ENCODE measurements at regions not wholly inside any gene's neighbourhood (a gene's known extent, or its start where the extent isn't known, plus 50 kb on each side); places are given as distances from the start of the nearest gene placed in this dataset.

DNA sequence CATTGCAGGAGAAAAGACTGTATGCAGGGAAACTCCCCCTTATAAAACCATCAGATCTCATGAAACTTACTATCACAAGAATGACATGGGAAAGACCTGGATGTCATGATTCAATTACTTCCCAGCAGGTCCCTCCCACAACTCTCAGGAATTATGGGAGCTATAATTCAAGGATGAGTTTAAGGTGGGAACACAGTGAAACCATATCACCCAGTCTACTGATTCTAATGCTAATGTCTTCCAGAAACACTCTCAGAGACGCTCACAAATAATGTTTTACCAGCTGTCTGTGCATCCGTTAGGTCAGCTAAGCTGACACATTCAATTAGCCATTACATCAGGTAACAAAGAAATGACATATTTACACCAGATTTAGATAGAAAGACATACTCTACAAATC lies 637.9 kb downstream of the NLGN4Y start:
- DNase-seq, result no peak

- no peak for DNase-seq
These were observed 655.6 kb downstream of the NLGN4Y start for GRCh38 chrY:15179890-15180289.

DNA sequence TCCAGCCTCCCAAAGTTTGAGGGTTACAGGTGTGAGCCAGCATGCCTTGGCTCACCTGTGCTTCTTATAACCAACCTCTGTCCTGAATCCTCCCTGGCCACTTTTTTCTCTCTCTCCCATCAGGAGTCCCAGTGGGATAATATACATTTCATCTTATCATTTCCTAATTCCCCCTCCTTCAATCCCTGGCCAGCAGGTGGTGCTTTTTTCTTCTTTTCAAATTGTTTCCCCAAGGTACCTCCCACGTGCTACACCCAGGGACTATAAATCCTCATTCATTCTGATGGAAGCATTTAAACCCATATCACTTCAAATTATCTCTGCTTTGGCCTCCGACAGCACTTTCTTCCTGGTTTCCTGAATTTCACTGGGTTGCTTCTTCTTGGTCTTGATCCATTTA lies 704.7 kb downstream of the NLGN4Y start:
- DNase-seq, result no peak

DNA sequence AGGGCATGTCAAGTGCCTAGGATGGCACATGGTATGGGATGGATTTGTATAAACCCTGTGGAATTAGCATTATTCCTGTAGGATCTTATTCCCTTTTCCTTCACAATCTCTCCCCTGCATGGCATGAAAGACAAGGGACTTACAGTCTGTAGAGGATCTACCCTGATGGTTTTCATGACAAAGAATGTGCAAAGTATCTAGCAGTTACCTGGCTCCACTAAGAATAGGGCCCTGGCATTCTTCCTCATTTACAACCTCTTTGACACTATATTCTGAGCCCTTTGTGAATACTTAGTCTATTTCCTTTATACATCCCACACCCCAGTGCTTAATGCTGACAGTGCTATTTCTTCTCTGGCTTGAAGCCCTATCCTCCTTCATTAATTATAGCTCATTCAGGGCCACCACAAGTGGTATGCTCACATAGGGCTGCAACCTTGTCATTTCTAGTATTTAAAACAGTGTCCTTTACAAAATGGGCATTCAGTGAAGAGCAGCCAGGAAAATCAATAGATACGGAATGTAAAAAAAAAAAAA lies 715.3 kb downstream of the NLGN4Y start:
- DNase-seq, result no peak

- DNase-seq, result no peak
These were observed 735.0 kb downstream of the NLGN4Y start for GRCh38 chrY:15259286-15259685.

DNA sequence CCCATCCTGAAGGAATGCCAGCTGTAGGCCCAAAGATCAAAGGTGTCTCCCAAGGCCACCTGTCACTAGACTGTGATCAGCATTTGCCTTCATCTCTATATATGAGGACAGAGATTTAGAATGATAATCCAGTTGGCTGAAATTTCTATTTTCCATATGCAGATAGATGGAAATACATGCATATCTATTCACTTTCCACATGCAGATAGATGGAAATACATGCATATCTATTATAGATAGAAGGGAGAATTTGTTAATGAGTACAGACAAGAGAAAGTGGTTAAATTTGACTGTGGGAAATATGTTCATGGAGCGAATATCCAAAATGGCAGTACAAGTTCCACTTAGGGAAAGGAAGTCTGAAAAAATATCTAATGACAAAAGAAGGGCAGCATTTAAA lies 762.2 kb downstream of the NLGN4Y start:
- no peak for DNase-seq

- DNase-seq, result no peak
These were observed 765.5 kb downstream of the NLGN4Y start for GRCh38 chrY:15289821-15290220.

GRCh38 chrY:15292881-15293280 lies 768.6 kb downstream of the NLGN4Y start:
- DNase-seq, result no peak

GRCh38 chrY:15301879-15302278 lies 777.5 kb downstream of the NLGN4Y start:
- DNase-seq, result no peak

- DNase-seq, result no peak
These were observed 787.8 kb downstream of the NLGN4Y start for GRCh38 chrY:15312166-15312565.

DNA sequence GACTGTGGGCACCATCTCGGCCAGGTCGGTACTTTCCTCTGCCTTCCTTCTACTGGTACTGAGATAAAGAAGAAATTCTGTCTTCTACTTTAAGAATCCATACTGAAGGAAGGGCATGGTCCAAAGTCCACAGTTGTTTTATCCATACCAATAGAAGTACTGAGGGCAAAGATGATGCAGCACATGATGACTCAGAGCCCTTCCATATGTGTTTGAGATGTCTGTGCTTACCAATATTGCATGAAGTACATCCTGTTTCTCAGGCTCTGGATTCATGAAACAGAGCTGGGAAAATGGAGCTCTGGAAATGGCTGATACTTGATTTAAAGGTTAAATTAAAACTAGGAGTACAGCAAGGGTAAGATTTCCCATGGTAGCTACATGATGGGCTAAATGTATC lies 799.9 kb downstream of the NLGN4Y start:
- DNase-seq, result no peak

- DNase-seq, result no peak
These were observed 800.9 kb downstream of the NLGN4Y start for GRCh38 chrY:15325201-15325600.

- DNase-seq, result no peak
These were observed 802.3 kb downstream of the NLGN4Y start for GRCh38 chrY:15326673-15327072.

DNA sequence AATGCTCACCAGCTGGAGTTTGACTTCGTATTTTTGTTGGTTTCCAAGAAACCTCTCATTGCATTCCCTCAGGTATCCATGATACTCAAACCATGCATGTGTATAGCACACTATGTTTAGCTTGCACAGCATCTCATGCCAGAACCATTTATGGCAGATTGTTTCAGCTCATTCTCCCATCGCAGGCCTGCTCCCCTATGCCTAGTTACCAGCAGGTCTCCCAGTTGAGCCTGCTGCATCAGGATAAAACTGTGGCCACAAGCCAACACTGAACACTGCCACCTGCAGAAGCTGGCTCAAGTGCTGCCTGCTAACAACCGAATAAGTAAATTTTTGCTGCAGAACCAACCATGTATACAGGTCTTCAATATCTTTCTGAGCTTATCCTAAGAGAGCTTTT lies 804.5 kb downstream of the NLGN4Y start:
- DNase-seq, result no peak

DNA sequence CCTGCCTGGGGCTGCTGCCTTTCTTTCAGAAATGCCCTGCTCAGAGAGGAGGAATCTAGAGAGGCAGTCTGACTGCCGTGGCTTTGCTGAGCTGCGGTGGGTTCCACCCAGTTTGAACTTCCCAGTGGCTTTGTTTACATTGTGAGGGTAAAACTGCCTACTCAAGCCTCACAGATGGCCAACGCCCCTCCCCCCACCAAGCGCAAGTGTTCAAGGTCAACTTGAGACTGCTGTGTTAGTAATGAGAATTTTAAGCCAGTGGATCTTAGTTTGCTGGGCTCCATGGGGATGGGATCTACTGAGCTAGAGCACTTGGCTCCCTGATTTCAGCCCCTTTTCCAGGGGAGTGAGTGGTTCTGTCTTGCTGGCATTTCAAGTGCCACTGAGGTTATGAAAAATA lies 819.2 kb downstream of the NLGN4Y start:
- no peak for DNase-seq

- DNase-seq, result no peak
These were observed 821.3 kb downstream of the NLGN4Y start for GRCh38 chrY:15345471-15346155.

GRCh38 chrY:15349351-15349750 lies 825.0 kb downstream of the NLGN4Y start:
- no peak for DNase-seq

DNA sequence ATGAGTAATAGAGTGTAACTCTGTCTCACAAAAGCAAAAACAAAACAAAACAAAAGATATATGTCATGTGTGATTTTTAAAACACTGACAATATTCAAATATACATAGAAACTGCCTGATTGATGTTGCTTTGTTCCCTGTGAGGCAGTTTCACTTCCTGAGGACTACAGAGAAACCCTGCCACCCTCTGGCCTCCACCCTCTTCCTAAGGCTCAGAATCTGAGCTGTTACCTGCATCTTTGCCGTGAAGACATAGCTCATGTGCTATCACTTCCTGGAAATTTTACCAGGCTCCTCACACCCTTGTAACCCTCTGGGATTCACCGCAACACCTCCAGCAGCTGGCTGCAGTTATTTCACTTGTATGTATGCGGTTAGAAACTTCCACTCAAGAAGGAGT lies 831.0 kb downstream of the NLGN4Y start:
- DNase-seq, result no peak

DNA sequence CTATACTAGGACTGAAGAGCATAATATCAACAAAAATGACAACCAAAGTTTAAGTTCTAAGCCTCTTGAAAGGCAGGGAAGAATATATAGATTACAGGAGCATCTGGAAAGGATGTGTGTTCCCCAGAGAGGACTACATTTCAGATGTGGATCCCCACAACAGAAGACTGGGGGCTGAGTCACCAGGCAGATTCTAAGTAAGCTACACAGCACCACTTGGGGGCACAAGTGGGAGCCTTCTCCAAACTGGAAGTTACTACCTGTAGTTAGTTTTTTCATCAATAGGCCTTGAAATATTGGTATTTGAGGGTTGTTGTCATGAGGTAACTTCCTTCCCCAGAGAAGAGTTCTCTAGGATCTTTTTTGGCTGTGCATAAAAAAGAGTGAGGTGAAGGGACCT lies 836.1 kb downstream of the NLGN4Y start:
- no peak for DNase-seq

DNA sequence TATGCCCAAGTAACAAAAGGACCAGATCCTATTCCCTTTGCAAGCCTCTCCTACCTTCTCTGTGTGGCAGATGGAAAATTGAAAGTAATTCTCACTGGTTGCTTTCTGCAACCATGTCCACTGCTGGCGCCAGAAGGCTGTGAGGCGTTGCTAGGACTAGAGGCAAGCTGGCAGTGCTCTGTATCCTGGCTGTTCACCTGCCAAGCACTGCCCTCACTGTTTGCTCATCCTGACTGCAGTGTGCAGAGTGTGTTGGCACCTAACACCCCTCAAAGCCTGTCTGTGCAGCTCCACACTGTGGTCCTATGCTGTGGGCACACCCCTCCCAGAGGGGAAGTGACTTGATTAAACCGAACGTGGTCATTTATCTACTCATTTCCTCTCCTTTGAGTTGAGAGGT lies 840.7 kb downstream of the NLGN4Y start:
- no peak for DNase-seq

DNA sequence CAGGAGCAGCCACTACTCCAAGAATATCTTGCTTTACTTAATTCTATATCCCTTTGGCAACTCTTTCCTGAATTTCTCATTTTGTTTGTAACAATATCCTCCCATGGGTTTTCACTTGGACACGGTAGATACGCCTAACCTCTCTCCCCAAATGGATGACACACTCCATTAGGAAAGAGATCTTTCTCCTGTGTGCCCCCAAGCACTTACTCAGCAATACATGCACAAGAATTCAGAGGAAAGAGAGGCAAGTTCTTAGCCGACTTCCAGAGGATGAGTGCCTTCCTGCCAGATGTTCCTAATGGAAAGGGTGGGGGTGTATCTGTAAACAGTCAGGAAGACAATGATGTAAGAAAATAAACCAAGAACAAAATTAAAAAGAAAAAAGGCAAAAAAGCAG lies 844.5 kb downstream of the NLGN4Y start:
- DNase-seq, result no peak

DNA sequence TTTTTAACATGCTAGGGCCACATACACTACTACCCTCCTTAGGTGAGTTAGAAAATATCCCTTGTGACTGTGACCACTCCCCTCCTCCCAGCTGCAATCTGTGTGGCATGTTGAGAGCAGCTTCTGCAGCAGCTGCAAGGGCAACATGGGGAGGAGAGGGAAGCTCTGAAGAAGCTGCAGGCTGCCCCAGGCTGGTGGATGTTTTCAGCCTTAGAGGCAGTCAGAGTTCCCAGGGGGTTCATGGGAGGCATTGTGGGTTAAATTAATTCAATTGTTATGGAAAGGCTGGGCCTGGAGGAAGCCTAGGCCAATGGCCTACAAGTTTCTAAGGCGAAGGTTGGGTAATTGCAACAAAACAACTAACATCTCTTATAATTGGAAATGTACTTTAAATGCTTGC lies 860.8 kb downstream of the NLGN4Y start:
- DNase-seq, result no peak

GRCh38 chrY:15397556-15398280 lies 873.4 kb downstream of the NLGN4Y start:
- no peak for DNase-seq

- no peak for DNase-seq
These were observed 878.1 kb downstream of the NLGN4Y start for GRCh38 chrY:15402451-15402850.

DNA sequence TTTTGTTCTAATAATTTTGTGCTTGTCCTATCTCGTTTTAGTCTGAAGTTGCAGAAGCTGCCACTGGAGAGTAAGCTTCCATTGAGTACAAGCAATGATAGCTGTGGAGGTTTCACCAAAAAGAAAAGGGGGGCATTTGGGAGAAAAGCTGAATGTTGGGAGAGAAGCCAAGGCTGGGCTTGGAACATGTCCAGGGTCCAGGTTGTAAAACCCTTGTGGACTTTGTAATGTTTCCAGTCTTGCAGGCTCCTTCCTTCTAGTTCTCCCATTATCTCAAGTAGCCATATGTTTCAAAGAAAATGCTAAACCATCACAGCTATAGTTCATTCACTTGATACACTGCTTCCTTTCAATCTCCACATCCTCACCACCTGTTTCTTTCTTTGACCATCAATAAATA lies 880.2 kb downstream of the NLGN4Y start:
- no peak for DNase-seq

Measured in stimulated activated CD4-positive, alpha-beta T cell treated with anti-CD3 and anti-CD28 coated beads, Interleukin-4, amount 100 ng/mL, for 4 hours (primary cell).